HCT116 (cell line): ENCODE measurements at regions not wholly inside any gene's neighbourhood (a gene's known extent, or its start where the extent isn't known, plus 50 kb on each side); places are given as distances from the start of the nearest gene placed in this dataset.

Experiments used
- ATAC-seq: fragments of 200-7000 bp; cut with Tn5 transposase; 2 replicates; pipeline ENCODE4 v1.9.1; 2020; ENCODE audit warnings: mild to moderate bottlenecking, moderate library complexity
- BruUV-seq: library from RNA; stranded (reverse); fragments of 400-500 nt; replicated peaks from 2 replicates; lab custom pipeline; 2021; lab: Mats Ljungman, UMichigan
- CTCF ChIA-PET: fragments of 300-600 bp; sonication (Branson Sonifier 250); formaldehyde crosslinking; loops from one replicate; lab custom pipeline; 2021; ENCODE audit warnings: antibody characterized with exemption; lab: Charles Lee
- POLR2A ChIA-PET: fragments of 300-600, 350-600 bp; sonication (Branson Sonifier 250); formaldehyde crosslinking; loops from one replicate; lab custom pipeline; 2021; ENCODE audit warnings: antibody characterized with exemption; lab: Charles Lee
- RAD21 ChIA-PET, 2 experiments: fragments of 300-600 bp; sonication (Branson Sonifier 250); formaldehyde crosslinking; loops; one replicate each; lab custom pipeline; 2023; ENCODE audit warnings: low total read pairs in 2 of 2; ENCODE audit not compliant: uncharacterized antibody in 2 of 2, unreplicated experiment in 2 of 2, low non-redundant PET in 1 of 2; lab: Charles Lee
- DNase-seq: peaks from one replicate; pipeline ENCODE4 v3.0.0-alpha.2; 2010; ENCODE audit warnings: low read depth, low spot score
- H2AFZ ChIP-seq: fragments of 200-600 bp; shearing (Covaris generic), sonication (generic); 2 replicates; pipeline ENCODE4 v1.6.1; 2017; ENCODE audit warnings: low read depth, mixed run types, mixed read lengths, antibody characterized with exemption, low read length; ENCODE audit not compliant: poor library complexity, severe bottlenecking
- H3K27ac ChIP-seq: 2 replicates; pipeline ENCODE4 v1.5.1; 2012; ENCODE audit warnings: low read depth, low read length
- H3K27me3 ChIP-seq: fragments of 200-600 bp; sonication (generic); 2 replicates; pipeline ENCODE4 v1.6.1; 2016; ENCODE audit warnings: mixed run types, low read length, mixed read lengths; ENCODE audit not compliant: insufficient read depth
- H3K36me3 ChIP-seq, 2 experiments: fragments of 200-500 bp in 1 of 2; fragments of 200-600 bp in 1 of 2; sonication (Bioruptor generic) in 1 of 2; sonication (generic) in 1 of 2; 2 replicates each; pipeline versions ENCODE4 v1.5.1 to v1.6.1; 2014 to 2016; ENCODE audit warnings: low read length in 2 of 2, inconsistent platforms in 1 of 2, mixed read lengths in 1 of 2, mixed run types in 1 of 2; ENCODE audit not compliant: insufficient read depth in 2 of 2, control insufficient read depth in 1 of 2
- H3K4me1 ChIP-seq, 2 experiments: fragments of 200-600 bp in 1 of 2; sonication (generic) in 1 of 2; 2 replicates each; pipeline versions ENCODE4 v1.5.1 to v1.6.1; 2012 to 2017; ENCODE audit warnings: low read length in 2 of 2, inconsistent platforms in 1 of 2, mild to moderate bottlenecking in 1 of 2, mixed read lengths in 1 of 2, mixed run types in 1 of 2, moderate library complexity in 1 of 2; ENCODE audit not compliant: insufficient read depth in 2 of 2, control insufficient read depth in 1 of 2
- H3K4me2 ChIP-seq: fragments of 200-600 bp; sonication (generic); 2 replicates; pipeline ENCODE4 v1.6.1; 2017; ENCODE audit warnings: mixed run types, low read length, mixed read lengths
- H3K4me3 ChIP-seq, 2 experiments: fragments of 200-600 bp in 1 of 2; sonication (generic) in 1 of 2; replicated peaks in 1 of 2; 2 replicates each; pipeline ENCODE4 v1.5.1; 2011 to 2016; ENCODE audit warnings: low read length in 2 of 2, control low read depth in 1 of 2, low read depth in 1 of 2, mild to moderate bottlenecking in 1 of 2, mixed read lengths in 1 of 2, mixed run types in 1 of 2
- H3K79me2 ChIP-seq: fragments of 200-600 bp; sonication (generic); 2 replicates; pipeline ENCODE4 v1.6.1; 2017; ENCODE audit warnings: mild to moderate bottlenecking, mixed run types, low read length, moderate library complexity, mixed read lengths; ENCODE audit not compliant: insufficient read depth
- H3K9ac ChIP-seq: fragments of 200-600 bp; sonication (generic); 2 replicates; pipeline ENCODE4 v1.6.1; 2016; ENCODE audit warnings: low read length, mixed read lengths
- H3K9me2 ChIP-seq: fragments of 200-600 bp; sonication (generic), shearing (Covaris generic); 2 replicates; pipeline ENCODE4 v1.6.1; 2017; ENCODE audit warnings: mixed run types, mild to moderate bottlenecking, moderate library complexity; ENCODE audit not compliant: insufficient read depth
- H3K9me3 ChIP-seq, 2 experiments: fragments of 200-500 bp in 1 of 2; fragments of 200-600 bp in 1 of 2; sonication (Bioruptor generic) in 1 of 2; sonication (generic) in 1 of 2; 2 replicates each; pipeline ENCODE4 v1.6.1; 2014 to 2017; ENCODE audit warnings: low read length in 2 of 2, mixed read lengths in 2 of 2, inconsistent platforms in 1 of 2, low read depth in 1 of 2, mild to moderate bottlenecking in 1 of 2, mixed run types in 1 of 2, moderate library complexity in 1 of 2; ENCODE audit not compliant: control insufficient read depth in 1 of 2, insufficient read depth in 1 of 2
- H4K20me1 ChIP-seq: fragments of 200-600 bp; sonication (generic), shearing (Covaris generic); 2 replicates; pipeline ENCODE4 v1.6.1; 2017; ENCODE audit warnings: mixed run types, mild to moderate bottlenecking, moderate library complexity; ENCODE audit not compliant: insufficient read depth
- EGR1 ChIP-seq: IDR thresholded peaks from 2 replicates; pipeline ENCODE4 v1.6.1; 2012; ENCODE audit warnings: low read depth
- ELF1 ChIP-seq: IDR thresholded peaks from 2 replicates; pipeline ENCODE4 v1.6.1; 2012; ENCODE audit warnings: low read depth, borderline replicate concordance
- EZH2 ChIP-seq: fragments of 200-600 bp; sonication (generic); IDR thresholded peaks from 2 replicates; pipeline ENCODE4 v1.6.1; 2017; ENCODE audit warnings: antibody characterized with exemption, mixed run types
- EZH2phosphoT487 ChIP-seq: fragments of 200-600 bp; IDR thresholded peaks from 2 replicates; pipeline ENCODE4 v1.6.1; 2018; ENCODE audit warnings: antibody characterized with exemption, borderline replicate concordance
- FOSL1 ChIP-seq: IDR thresholded peaks from 2 replicates; pipeline ENCODE4 v1.6.1; 2012; ENCODE audit warnings: low read depth
- JUND ChIP-seq: IDR thresholded peaks from 2 replicates; pipeline ENCODE4 v1.6.1; 2012
- POLR2AphosphoS5 ChIP-seq: IDR thresholded peaks from 2 replicates; pipeline ENCODE4 v1.6.1; 2011; ENCODE audit warnings: mild to moderate bottlenecking, low read depth, low read length, moderate library complexity
- RAD21 ChIP-seq: IDR thresholded peaks from 2 replicates; pipeline ENCODE4 v1.6.1; 2012; ENCODE audit warnings: low read depth, mild to moderate bottlenecking
- SRF ChIP-seq: IDR thresholded peaks from 2 replicates; pipeline ENCODE4 v1.6.1; 2012; ENCODE audit warnings: low read depth
- TCF7L2 ChIP-seq: IDR thresholded peaks from 2 replicates; pipeline ENCODE4 v1.7.0; 2011; ENCODE audit warnings: borderline replicate concordance, inconsistent platforms; ENCODE audit not compliant: insufficient read depth, insufficient read length; ENCODE audit errors: extremely low read depth
- ZFX ChIP-seq: fragments of 450-650 bp; IDR thresholded peaks from 2 replicates; pipeline ENCODE4 v1.6.1; 2017
- ZNF274 ChIP-seq: fragments of 200-500 bp; sonication (Bioruptor generic); IDR thresholded peaks from 2 replicates; pipeline ENCODE4 v1.6.1; 2014; ENCODE audit warnings: mild to moderate bottlenecking, low read depth, low read length, inconsistent platforms
- intact Hi-C: fragments of 100-400 bp; cut with micrococcal nuclease; formaldehyde crosslinking; loops from 2 replicates; pipeline ENCODE4 v1.10.0; 2022
- TF ChIP-seq, protein P1 (sequence below): IDR thresholded peaks from 2 replicates; pipeline ENCODE4 v1.6.1; 2011; ENCODE audit warnings: mild to moderate bottlenecking, low read length, moderate library complexity; ENCODE audit not compliant: insufficient replicate concordance; ENCODE audit errors: extremely low read depth
- TF ChIP-seq, protein P2 (sequence below): IDR thresholded peaks from 2 replicates; pipeline ENCODE4 v1.6.1; 2012; ENCODE audit warnings: low read depth

DNA sequence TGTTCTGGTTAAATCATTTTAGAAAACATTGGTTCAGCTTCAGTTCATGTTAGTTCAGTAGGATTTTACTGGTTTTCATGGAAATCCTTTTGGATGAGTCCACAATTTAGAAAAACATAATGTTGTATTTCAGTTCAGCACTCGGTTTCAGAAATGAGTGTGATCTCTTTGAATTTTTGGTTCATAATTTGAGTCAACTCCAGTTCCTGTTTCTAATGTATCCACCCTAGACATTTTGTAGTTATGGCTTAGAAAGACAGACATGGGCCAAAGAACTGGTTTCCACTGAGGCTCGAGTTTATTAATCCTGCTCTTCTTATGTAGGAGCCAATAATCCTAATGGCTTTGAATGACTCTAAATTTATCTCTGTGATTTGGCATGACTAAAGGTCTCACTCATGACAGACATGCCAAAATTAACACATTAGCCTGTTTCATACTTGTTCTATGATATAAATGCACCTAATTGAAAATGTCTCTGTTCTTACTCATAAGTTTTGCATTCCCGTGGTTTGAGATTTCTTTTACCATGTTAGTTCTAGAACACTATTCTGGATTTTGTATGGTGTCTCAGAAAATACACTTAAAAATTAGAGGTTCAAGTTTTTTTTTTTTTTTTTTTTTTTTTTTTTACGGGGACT lies 82.3 kb upstream of the SPRED2 start:
- RAD21 ChIA-PET, result no interaction called here

DNA sequence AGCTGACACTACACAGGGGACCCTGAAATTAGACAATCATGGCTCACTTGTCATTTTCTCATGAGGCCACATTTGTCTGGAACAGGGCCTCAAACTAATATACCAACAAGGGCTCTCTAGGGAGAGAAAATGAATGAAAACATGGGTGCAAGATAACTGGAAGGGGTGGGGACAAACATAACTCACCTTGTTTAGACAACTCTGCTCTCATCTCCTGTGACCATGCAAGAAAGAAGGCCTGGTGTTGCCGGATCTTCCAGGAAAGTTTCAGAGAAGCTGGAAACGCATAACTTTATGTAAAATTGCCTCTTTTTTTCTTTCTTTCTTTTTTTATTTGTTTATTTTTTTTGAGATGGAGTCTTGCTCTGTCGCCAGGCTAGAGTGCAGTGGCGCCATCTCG lies 80.4 kb upstream of the SPRED2 start:
- Histone ChIP-seq H4K20me1 (no peaks in the 10 kb centered on the region), H3K27me3 (no peaks in the 10 kb centered on the region), H3K9ac (no peak overlapping the region), H3K36me3 (no peaks in the 10 kb centered on the region), H3K9me2 (no peaks in the 10 kb centered on the region), H3K27ac (no peak overlapping the region), H3K4me3 (no peak overlapping the region), H3K4me2 (no peak overlapping the region), H3K79me2 (no peaks in the 10 kb centered on the region), H2AFZ (no peak overlapping the region), H3K9me3 (no peaks in the 10 kb centered on the region), H3K4me1 (peaks cover 6 to 8% of the 10 kb centered on the region in 2 experiments; a peak in 3 of 4 replicates)
- intact Hi-C loops, result no loop called here
- DNase-seq (no peak), ATAC-seq (no peak)
- ChIA-PET CTCF (no interaction called here), RAD21 (no interaction called here), POLR2A (no interaction called here)
- TF ChIP-seq JUND (no peak), FOSL1 (no peak), TCF7L2 (no peak), ZFX (no peak), POLR2AphosphoS5 (no peak), EZH2phosphoT487 (no peak), ELF1 (no peak), ZNF274 (no peak), EGR1 (no peak), SRF (no peak)
- TF ChIP-seq, protein P1, sequence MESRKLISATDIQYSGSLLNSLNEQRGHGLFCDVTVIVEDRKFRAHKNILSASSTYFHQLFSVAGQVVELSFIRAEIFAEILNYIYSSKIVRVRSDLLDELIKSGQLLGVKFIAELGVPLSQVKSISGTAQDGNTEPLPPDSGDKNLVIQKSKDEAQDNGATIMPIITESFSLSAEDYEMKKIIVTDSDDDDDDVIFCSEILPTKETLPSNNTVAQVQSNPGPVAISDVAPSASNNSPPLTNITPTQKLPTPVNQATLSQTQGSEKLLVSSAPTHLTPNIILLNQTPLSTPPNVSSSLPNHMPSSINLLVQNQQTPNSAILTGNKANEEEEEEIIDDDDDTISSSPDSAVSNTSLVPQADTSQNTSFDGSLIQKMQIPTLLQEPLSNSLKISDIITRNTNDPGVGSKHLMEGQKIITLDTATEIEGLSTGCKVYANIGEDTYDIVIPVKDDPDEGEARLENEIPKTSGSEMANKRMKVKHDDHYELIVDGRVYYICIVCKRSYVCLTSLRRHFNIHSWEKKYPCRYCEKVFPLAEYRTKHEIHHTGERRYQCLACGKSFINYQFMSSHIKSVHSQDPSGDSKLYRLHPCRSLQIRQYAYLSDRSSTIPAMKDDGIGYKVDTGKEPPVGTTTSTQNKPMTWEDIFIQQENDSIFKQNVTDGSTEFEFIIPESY, result no peak
- no TSS peak for BruUV-seq

More for the DNA sequence above, 82.3 kb upstream of the SPRED2 start:
- intact Hi-C loops, result no loop called here
- H3K36me3 ChIP-seq, result no peaks in the 10 kb centered on the region
- no TSS peak for BruUV-seq
- ChIA-PET POLR2A (no interaction called here), CTCF (no interaction called here)
- no peak overlapping the region for H3K4me3 ChIP-seq
- no peaks in the 10 kb centered on the region for H3K9me3 ChIP-seq
- no peaks in the 10 kb centered on the region for H3K27me3 ChIP-seq
- H3K4me2 ChIP-seq, result no peak overlapping the region
- H3K79me2 ChIP-seq, result no peaks in the 10 kb centered on the region
- no peak overlapping the region for H2AFZ ChIP-seq
- peaks cover 6 to 8% of the 10 kb centered on the region in 2 experiments; a peak in 3 of 4 replicates for H3K4me1 ChIP-seq
- TF ChIP-seq, protein P2, sequence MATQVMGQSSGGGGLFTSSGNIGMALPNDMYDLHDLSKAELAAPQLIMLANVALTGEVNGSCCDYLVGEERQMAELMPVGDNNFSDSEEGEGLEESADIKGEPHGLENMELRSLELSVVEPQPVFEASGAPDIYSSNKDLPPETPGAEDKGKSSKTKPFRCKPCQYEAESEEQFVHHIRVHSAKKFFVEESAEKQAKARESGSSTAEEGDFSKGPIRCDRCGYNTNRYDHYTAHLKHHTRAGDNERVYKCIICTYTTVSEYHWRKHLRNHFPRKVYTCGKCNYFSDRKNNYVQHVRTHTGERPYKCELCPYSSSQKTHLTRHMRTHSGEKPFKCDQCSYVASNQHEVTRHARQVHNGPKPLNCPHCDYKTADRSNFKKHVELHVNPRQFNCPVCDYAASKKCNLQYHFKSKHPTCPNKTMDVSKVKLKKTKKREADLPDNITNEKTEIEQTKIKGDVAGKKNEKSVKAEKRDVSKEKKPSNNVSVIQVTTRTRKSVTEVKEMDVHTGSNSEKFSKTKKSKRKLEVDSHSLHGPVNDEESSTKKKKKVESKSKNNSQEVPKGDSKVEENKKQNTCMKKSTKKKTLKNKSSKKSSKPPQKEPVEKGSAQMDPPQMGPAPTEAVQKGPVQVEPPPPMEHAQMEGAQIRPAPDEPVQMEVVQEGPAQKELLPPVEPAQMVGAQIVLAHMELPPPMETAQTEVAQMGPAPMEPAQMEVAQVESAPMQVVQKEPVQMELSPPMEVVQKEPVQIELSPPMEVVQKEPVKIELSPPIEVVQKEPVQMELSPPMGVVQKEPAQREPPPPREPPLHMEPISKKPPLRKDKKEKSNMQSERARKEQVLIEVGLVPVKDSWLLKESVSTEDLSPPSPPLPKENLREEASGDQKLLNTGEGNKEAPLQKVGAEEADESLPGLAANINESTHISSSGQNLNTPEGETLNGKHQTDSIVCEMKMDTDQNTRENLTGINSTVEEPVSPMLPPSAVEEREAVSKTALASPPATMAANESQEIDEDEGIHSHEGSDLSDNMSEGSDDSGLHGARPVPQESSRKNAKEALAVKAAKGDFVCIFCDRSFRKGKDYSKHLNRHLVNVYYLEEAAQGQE, result no peak
- TF ChIP-seq RAD21 (no peak), EZH2phosphoT487 (no peak), EZH2 (no peak)
- DNase-seq, result no peak
- H4K20me1 ChIP-seq, result no peaks in the 10 kb centered on the region
- no peak overlapping the region for H3K27ac ChIP-seq
- no peak for ATAC-seq
- no peaks in the 10 kb centered on the region for H3K9me2 ChIP-seq
- H3K9ac ChIP-seq, result no peak overlapping the region
